Nephron progenitor cell (in vitro differentiated cells): ENCODE measurements at regions not wholly inside any gene's neighbourhood (a gene's known extent, or its start where the extent isn't known, plus 50 kb on each side); places are given as distances from the start of the nearest gene placed in this dataset.

Experiments
- DNase-seq: peaks from one replicate; pipeline ENCODE4 v3.0.0; 2021
- H3K27ac Mint-ChIP-seq: 2 replicates; pipeline ENCODE4 v1.8.0; 2021; ENCODE audit warnings: mild to moderate bottlenecking, moderate library complexity, mixed read lengths
- H3K27me3 Mint-ChIP-seq: 2 replicates; pipeline ENCODE4 v1.8.0; 2021; ENCODE audit warnings: mild to moderate bottlenecking, low read depth, mixed read lengths; ENCODE audit not compliant: poor library complexity
- H3K36me3 Mint-ChIP-seq: 2 replicates; pipeline ENCODE4 v1.8.0; 2021; ENCODE audit warnings: low read depth, mixed read lengths
- H3K4me1 Mint-ChIP-seq: 2 replicates; pipeline ENCODE4 v1.8.0; 2021; ENCODE audit warnings: mixed read lengths
- H3K4me3 Mint-ChIP-seq: 2 replicates; pipeline ENCODE4 v1.8.0; 2021; ENCODE audit warnings: mild to moderate bottlenecking, moderate library complexity, mixed read lengths
- H3K9me3 Mint-ChIP-seq: 2 replicates; pipeline ENCODE4 v1.8.0; 2021; ENCODE audit warnings: mild to moderate bottlenecking, moderate library complexity, mixed read lengths
- CTCF ChIP-seq: fragments of 200-600 bp; sonication (generic); IDR thresholded peaks from 2 replicates; pipeline ENCODE4 v1.5.0; 2021; ENCODE audit warnings: antibody characterized with exemption

GRCh38 chr13:80399340-80400163 lies 58.6 kb upstream of the SPRY2 start:
- Mint-ChIP-seq H3K27me3 (peaks cover 9% of the 10 kb centered on the region), H3K36me3 (peaks cover 6% of the 10 kb centered on the region), H3K4me1 (peaks cover 6% of the 10 kb centered on the region), H3K4me3 (no peak overlapping the region), H3K9me3 (peaks cover 21% of the 10 kb centered on the region), H3K27ac (no peak overlapping the region)
- no peak for TF ChIP-seq CTCF
- no peak for DNase-seq
